ENCODE measurements at regions not wholly inside any gene's neighbourhood (a gene's known extent, or its start where the extent isn't known, plus 50 kb on each side); places are given as distances from the start of the nearest gene placed in this dataset.

- Histone ChIP-seq H3K36me3 (ENCODE audit: insufficient read depth, low read length) (no peaks in the 10 kb centered on the region), H3K79me2 (ENCODE audit: control insufficient read depth, insufficient read depth, low read length, unreplicated experiment) (no peaks in the 10 kb centered on the region), H3K27ac (ENCODE audit: low read depth, low read length) (no peak overlapping the region), H3K27me3 (ENCODE audit: insufficient read depth, low read length) (no peaks in the 10 kb centered on the region), H3K4me3 (ENCODE audit: low read depth, low read length) (no peak overlapping the region), H2AFZ (ENCODE audit: low read length, unreplicated experiment) (no peak overlapping the region), H3K4me1 (ENCODE audit: control insufficient read depth, insufficient read depth, low read length, unreplicated experiment) (peaks cover 59% of the 10 kb centered on the region)
These were observed 219.3 kb upstream of the OSR1 start for GRCh38 chr2:19577723-19578122.

GRCh38 chr2:19576411-19576810 is 218.0 kb upstream of the OSR1 start:
- Histone ChIP-seq H3K36me3 (ENCODE audit: insufficient read depth, low read length) (no peaks in the 10 kb centered on the region), H3K4me3 (ENCODE audit: low read depth, low read length) (no peak overlapping the region), H3K4me1 (ENCODE audit: control insufficient read depth, insufficient read depth, low read length, unreplicated experiment) (peaks cover 59% of the 10 kb centered on the region), H3K27ac (ENCODE audit: low read depth, low read length) (no peak overlapping the region), H3K79me2 (ENCODE audit: control insufficient read depth, insufficient read depth, low read length, unreplicated experiment) (no peaks in the 10 kb centered on the region), H3K27me3 (ENCODE audit: insufficient read depth, low read length) (no peaks in the 10 kb centered on the region), H2AFZ (ENCODE audit: low read length, unreplicated experiment) (no peak overlapping the region)

- Histone ChIP-seq H3K27me3 (ENCODE audit: insufficient read depth, low read length) (no peaks in the 10 kb centered on the region), H3K79me2 (ENCODE audit: control insufficient read depth, insufficient read depth, low read length, unreplicated experiment) (no peaks in the 10 kb centered on the region), H3K4me1 (ENCODE audit: control insufficient read depth, insufficient read depth, low read length, unreplicated experiment) (peaks cover 58% of the 10 kb centered on the region), H2AFZ (ENCODE audit: low read length, unreplicated experiment) (no peak overlapping the region), H3K27ac (ENCODE audit: low read depth, low read length) (no peak overlapping the region), H3K4me3 (ENCODE audit: low read depth, low read length) (no peak overlapping the region), H3K36me3 (ENCODE audit: insufficient read depth, low read length) (no peaks in the 10 kb centered on the region)
These were observed 217.2 kb upstream of the OSR1 start for GRCh38 chr2:19575641-19576040.

GRCh38 chr2:19574778-19575260 is 216.4 kb upstream of the OSR1 start:
- Histone ChIP-seq H3K79me2 (ENCODE audit: control insufficient read depth, insufficient read depth, low read length, unreplicated experiment) (no peaks in the 10 kb centered on the region), H3K27ac (ENCODE audit: low read depth, low read length) (no peak overlapping the region), H3K36me3 (ENCODE audit: insufficient read depth, low read length) (no peaks in the 10 kb centered on the region), H3K4me3 (ENCODE audit: low read depth, low read length) (no peak overlapping the region), H2AFZ (ENCODE audit: low read length, unreplicated experiment) (no peak overlapping the region), H3K27me3 (ENCODE audit: insufficient read depth, low read length) (no peaks in the 10 kb centered on the region), H3K4me1 (ENCODE audit: control insufficient read depth, insufficient read depth, low read length, unreplicated experiment) (peaks cover 51% of the 10 kb centered on the region)

DNA sequence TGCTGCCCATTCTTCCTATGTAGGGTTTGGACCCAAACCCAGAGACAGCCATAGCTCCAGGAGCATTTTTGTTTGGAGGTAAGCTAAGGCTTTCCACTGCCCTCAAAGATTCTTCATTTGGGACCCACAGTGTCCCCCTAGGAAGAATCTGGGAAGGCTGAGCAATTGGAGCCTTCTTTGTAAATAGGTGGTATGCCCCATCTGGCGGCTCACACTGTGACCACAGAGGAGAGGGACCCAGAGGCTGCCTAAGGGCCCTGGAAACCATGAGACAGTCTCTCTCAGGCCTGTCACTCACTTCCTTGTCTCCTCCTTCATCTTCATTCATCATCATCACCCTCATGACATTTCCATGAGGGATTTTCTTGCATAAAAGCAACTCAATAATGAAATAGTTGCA is 215.4 kb upstream of the OSR1 start:
- no peak overlapping the region for H3K27ac ChIP-seq (ENCODE audit: low read depth, low read length)
- H3K27me3 ChIP-seq (ENCODE audit: insufficient read depth, low read length): no peaks in the 10 kb centered on the region
- H3K4me1 ChIP-seq (ENCODE audit: control insufficient read depth, insufficient read depth, low read length, unreplicated experiment): peaks cover 52% of the 10 kb centered on the region
- H3K36me3 ChIP-seq (ENCODE audit: insufficient read depth, low read length): no peaks in the 10 kb centered on the region
- no peak overlapping the region for H2AFZ ChIP-seq (ENCODE audit: low read length, unreplicated experiment)
- H3K4me3 ChIP-seq (ENCODE audit: low read depth, low read length): no peak overlapping the region
- no peaks in the 10 kb centered on the region for H3K79me2 ChIP-seq (ENCODE audit: control insufficient read depth, insufficient read depth, low read length, unreplicated experiment)

GRCh38 chr2:19571773-19572172 is 213.3 kb upstream of the OSR1 start:
- H3K27me3 ChIP-seq (ENCODE audit: insufficient read depth, low read length): no peaks in the 10 kb centered on the region
- H3K4me1 ChIP-seq (ENCODE audit: control insufficient read depth, insufficient read depth, low read length, unreplicated experiment): peaks cover 34% of the 10 kb centered on the region
- no peak overlapping the region for H3K27ac ChIP-seq (ENCODE audit: low read depth, low read length)
- no peak overlapping the region for H2AFZ ChIP-seq (ENCODE audit: low read length, unreplicated experiment)
- H3K4me3 ChIP-seq (ENCODE audit: low read depth, low read length): no peak overlapping the region
- H3K79me2 ChIP-seq (ENCODE audit: control insufficient read depth, insufficient read depth, low read length, unreplicated experiment): no peaks in the 10 kb centered on the region
- H3K36me3 ChIP-seq (ENCODE audit: insufficient read depth, low read length): no peaks in the 10 kb centered on the region

DNA sequence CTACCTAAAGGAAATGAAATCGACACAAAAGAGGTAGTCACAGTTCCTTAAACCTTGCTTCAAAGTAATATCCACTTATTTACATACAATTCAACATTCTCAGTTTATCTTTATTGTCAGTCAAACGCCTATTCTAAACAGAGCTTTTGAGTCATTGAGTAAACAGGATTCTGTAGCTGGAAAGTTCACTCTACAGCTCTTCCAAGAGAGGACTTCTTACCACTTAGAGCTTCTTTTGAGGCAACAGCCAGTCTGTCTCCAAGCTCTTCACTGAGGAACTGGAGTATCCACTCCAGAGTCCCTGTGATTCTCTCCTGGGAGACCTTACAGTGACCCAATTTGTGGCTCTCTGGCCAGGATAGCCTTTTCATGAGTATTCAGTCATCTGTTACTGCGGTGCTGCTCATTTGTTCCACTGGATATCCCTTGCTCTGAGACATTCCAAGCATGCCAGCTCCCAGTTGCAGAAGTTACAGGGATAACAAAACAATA is 210.9 kb upstream of the OSR1 start:
- Histone ChIP-seq H3K36me3 (ENCODE audit: insufficient read depth, low read length) (no peaks in the 10 kb centered on the region), H3K27ac (ENCODE audit: low read depth, low read length) (no peak overlapping the region), H2AFZ (ENCODE audit: low read length, unreplicated experiment) (no peak overlapping the region), H3K4me3 (ENCODE audit: low read depth, low read length) (no peak overlapping the region), H3K4me1 (ENCODE audit: control insufficient read depth, insufficient read depth, low read length, unreplicated experiment) (peaks cover 13% of the 10 kb centered on the region), H3K27me3 (ENCODE audit: insufficient read depth, low read length) (no peaks in the 10 kb centered on the region), H3K79me2 (ENCODE audit: control insufficient read depth, insufficient read depth, low read length, unreplicated experiment) (no peaks in the 10 kb centered on the region)

GRCh38 chr2:19568809-19569208 is 210.4 kb upstream of the OSR1 start:
- no peaks in the 10 kb centered on the region for H3K36me3 ChIP-seq (ENCODE audit: insufficient read depth, low read length)
- H3K27ac ChIP-seq (ENCODE audit: low read depth, low read length): no peak overlapping the region
- H3K4me1 ChIP-seq (ENCODE audit: control insufficient read depth, insufficient read depth, low read length, unreplicated experiment): peaks cover 9% of the 10 kb centered on the region
- H2AFZ ChIP-seq (ENCODE audit: low read length, unreplicated experiment): no peak overlapping the region
- no peak overlapping the region for H3K4me3 ChIP-seq (ENCODE audit: low read depth, low read length)
- H3K79me2 ChIP-seq (ENCODE audit: control insufficient read depth, insufficient read depth, low read length, unreplicated experiment): no peaks in the 10 kb centered on the region
- no peaks in the 10 kb centered on the region for H3K27me3 ChIP-seq (ENCODE audit: insufficient read depth, low read length)

DNA sequence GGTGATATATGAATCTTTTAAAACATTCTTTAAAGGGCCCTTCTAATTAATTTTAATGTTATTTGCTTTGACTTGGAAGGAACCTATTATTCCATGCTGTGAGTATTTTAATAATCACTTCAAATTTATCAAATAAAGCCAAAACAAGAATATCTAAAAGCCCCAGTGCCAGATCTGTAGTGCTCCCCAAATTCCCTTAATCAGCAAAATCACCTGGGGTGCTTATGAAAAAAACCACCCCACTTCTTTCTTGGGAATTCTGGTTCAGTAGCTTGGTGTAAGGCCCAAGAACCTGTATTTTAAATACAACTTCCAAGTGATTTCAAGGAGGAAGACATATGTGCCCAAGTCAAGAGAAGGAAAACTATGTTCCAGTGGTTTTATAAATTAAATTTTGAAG is 202.4 kb upstream of the OSR1 start:
- Histone ChIP-seq H2AFZ (ENCODE audit: low read length, unreplicated experiment) (no peak overlapping the region), H3K79me2 (ENCODE audit: control insufficient read depth, insufficient read depth, low read length, unreplicated experiment) (no peaks in the 10 kb centered on the region), H3K4me1 (ENCODE audit: control insufficient read depth, insufficient read depth, low read length, unreplicated experiment) (no peaks in the 10 kb centered on the region), H3K27ac (ENCODE audit: low read depth, low read length) (no peak overlapping the region), H3K36me3 (ENCODE audit: insufficient read depth, low read length) (no peaks in the 10 kb centered on the region), H3K4me3 (ENCODE audit: low read depth, low read length) (no peak overlapping the region), H3K27me3 (ENCODE audit: insufficient read depth, low read length) (no peaks in the 10 kb centered on the region)

- H3K4me1 ChIP-seq (ENCODE audit: control insufficient read depth, insufficient read depth, low read length, unreplicated experiment): no peaks in the 10 kb centered on the region
- H3K27ac ChIP-seq (ENCODE audit: low read depth, low read length): no peak overlapping the region
- H3K36me3 ChIP-seq (ENCODE audit: insufficient read depth, low read length): no peaks in the 10 kb centered on the region
- no peaks in the 10 kb centered on the region for H3K79me2 ChIP-seq (ENCODE audit: control insufficient read depth, insufficient read depth, low read length, unreplicated experiment)
- no peak overlapping the region for H2AFZ ChIP-seq (ENCODE audit: low read length, unreplicated experiment)
- H3K27me3 ChIP-seq (ENCODE audit: insufficient read depth, low read length): no peaks in the 10 kb centered on the region
- no peak overlapping the region for H3K4me3 ChIP-seq (ENCODE audit: low read depth, low read length)
These were observed 201.3 kb upstream of the OSR1 start for GRCh38 chr2:19559596-19560240.

DNA sequence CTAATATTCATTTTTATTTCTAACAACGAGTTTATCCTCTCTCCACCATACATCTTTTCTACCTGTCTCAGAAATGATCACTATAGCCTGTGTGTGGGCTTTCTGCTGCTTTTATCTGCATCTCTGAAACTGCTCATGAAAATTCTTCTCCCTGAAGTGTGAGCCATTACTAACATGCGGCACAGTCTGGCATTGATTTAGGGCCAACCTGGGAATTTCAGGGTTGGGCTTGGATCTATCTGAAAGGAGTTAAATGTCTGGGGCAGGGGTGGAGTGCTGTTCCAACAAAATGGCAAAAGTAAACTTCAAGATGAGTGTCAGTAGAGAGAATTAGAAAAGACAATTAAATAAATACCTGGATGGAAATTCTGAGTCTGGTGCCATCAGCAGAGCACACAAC is 198.2 kb upstream of the OSR1 start:
- no peaks in the 10 kb centered on the region for H3K27me3 ChIP-seq (ENCODE audit: insufficient read depth, low read length)
- H3K79me2 ChIP-seq (ENCODE audit: control insufficient read depth, insufficient read depth, low read length, unreplicated experiment): no peaks in the 10 kb centered on the region
- no peak overlapping the region for H3K4me3 ChIP-seq (ENCODE audit: low read depth, low read length)
- H3K4me1 ChIP-seq (ENCODE audit: control insufficient read depth, insufficient read depth, low read length, unreplicated experiment): no peaks in the 10 kb centered on the region
- H3K36me3 ChIP-seq (ENCODE audit: insufficient read depth, low read length): no peaks in the 10 kb centered on the region
- no peak overlapping the region for H3K27ac ChIP-seq (ENCODE audit: low read depth, low read length)
- no peak overlapping the region for H2AFZ ChIP-seq (ENCODE audit: low read length, unreplicated experiment)

Measured in ACC112 (cell line).